ENCODE measurements at regions not wholly inside any gene's neighbourhood (a gene's known extent, or its start where the extent isn't known, plus 50 kb on each side); places are given as distances from the start of the nearest gene placed in this dataset.

DNA sequence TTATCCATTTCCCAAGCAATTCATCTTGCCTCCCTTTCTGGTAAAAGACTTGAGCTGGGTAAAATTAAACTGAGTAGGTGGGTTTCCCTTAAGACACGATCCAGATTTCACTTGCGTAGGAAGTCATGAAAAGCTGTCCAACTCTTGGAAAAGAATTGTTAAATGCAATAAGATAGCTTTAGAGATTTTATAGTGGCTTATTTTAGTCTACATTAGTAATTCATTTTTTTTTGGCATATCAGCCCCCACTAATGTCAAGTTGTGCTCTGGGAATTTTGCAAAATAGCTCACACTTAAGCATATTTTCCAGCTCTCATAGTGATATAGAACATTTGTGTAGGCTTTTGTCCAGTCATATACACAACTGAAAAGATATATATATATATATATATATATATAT is 344.7 kb upstream of the FIGN start:
- no peak for DNase-seq

DNA sequence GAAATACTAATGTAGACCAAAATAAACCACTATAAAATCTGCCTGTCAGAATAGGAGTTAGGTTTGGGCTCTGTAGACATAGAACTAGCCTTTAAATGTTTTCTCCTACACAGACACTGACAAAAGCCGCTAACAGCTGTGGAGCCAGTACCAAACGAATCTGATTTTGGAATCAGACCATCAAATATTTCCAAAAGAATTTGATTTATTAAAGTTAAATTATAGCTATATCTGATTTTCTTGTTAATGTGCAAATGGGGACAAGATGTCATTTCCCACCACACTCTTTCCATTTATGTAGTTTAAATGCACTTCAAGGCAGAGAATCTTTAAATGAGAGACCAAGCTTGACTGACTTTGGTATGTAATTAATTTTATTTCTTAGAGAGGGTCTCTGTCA is 343.4 kb upstream of the FIGN start:
- DNase-seq, result no peak

DNA sequence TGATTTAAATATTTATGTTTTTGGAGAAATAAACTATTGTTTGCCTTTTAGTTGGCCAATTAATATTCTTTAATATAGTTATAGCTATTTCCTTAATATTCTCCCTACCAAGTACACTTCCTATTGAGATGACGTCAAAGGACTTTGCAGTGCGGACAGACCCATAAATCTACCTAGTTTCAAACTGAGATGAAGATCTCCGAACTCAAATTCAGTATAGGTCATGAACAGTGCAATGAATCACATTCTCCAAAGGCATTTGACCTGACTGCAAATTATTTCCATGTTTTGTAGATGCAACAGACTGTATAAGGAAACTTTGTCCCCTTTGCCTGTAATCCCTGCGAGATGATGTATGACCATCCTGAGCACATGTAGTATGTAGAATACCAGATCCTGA is 342.6 kb upstream of the FIGN start:
- DNase-seq, result no peak

DNA sequence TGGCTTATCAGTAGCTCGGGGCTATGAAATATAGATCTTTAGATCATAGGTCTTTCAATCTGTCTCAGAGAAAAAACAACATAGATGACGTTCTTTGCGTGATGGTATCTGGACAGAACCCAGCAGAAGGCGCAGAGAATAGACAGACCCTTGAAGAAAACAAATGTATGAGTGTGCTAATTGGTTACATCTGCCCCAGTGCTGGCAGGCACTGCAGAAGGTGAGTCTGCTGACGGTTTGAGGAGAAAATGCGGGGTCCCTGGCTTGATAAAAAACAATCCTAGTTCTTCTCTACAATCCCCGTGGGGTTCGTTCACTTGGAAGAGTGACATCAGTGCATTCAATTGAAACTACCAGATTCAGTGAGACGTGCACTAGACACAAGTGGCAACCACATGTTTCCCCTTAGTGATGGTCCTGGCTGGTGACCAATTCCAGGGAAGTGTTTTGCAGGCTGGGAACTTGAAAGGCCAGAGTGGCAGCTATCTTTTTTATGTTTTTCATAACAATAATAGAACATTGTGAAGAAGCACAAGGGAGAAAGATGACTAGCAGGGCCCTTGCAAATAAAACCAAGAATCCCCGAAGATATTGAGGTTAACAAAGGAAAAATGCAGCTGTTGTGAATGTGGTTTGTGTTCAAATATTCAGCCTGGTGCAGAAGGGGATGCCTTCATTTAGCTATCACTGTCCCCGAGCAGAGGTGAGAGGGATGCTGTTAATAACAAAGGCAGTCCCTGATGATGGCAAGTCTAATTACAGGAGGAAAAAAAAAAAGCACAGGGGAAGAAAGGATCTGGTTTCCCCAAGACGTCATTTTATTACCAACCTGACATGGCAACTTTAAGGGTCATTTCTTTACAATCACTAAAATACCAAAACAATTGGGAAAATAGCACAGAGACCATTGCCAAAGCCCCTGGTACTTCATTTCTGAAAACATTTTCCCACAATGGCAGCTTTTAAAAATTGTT is 337.6 kb upstream of the FIGN start:
- peak; percentile 59 to 76 for DNase-seq

DNA sequence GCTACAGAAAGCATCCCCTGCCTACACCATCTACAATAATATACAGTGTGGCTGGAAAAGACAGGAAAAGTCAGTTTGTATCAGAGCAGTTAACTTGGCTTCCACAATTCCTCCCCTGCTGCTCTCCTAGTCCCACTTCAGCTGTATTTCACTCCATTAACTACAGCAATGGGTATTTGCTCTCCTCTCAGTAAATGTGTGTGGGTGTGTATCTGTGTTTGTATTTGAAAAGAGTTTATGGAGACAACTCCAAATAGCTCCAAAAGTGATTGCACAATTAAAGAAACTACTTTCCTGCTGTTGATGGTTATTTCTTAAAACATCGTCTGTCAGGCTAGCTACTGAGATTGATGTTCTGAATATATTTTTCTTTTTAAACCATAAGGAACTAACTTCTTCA is 333.7 kb upstream of the FIGN start:
- no peak for DNase-seq

DNA sequence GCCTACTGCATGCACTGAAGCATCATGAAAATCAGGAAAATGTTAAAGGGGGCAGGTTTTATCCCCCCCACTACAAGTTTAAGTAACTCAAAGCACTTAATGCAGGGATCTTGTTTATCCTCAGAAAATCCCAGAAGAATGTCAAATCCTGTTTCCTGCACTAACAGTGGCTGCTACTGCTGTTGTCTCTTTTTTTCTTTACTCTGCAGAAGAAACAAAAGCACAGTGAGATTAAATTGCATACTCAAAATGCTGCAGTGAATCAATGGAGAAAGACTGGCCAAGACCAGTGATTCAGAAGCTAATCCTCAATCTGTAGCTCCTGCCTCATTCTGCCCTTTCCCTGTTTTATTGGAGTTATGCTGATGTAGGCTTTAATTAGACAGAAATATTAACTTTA is 332.3 kb upstream of the FIGN start:
- no peak for DNase-seq

DNA sequence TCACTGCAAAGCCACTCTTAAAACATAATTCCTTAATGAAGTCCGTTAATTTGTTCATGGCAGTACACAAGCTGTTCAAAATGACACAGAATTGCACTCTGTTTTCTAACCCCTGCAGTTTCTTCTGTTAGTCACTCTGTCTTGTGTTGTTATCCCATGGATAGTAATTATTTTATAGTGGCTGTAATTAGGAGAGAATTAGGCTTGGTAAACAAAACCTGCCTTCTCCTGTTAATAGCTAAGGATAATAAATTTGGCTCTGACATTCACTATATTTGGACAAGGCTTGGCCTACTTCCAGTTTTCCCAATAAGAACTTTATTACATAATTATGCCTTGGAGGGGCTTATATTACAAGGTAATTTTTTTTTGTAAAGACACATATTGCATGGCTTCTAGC is 330.3 kb upstream of the FIGN start:
- peak; percentile 47 to 84 for DNase-seq

DNA sequence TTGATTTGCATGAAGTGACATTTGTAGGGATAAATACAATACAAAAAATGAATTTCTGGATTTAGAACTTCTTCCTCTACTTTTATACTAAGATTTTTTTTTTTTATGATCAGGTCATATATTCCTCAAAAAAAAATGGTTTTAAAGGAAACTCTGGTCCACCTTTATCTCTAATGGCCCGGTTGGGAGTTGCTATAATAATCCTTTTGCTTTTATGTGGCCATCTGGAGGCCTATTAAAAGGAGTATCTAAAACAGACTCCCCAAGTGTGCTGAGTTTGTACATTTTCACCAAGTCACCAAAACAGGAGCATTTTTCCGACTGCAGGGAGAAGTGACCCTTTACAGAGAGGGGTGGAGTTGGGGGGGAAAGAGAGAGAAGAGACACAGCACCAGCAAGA is 329.2 kb upstream of the FIGN start:
- DNase-seq, result no peak

DNA sequence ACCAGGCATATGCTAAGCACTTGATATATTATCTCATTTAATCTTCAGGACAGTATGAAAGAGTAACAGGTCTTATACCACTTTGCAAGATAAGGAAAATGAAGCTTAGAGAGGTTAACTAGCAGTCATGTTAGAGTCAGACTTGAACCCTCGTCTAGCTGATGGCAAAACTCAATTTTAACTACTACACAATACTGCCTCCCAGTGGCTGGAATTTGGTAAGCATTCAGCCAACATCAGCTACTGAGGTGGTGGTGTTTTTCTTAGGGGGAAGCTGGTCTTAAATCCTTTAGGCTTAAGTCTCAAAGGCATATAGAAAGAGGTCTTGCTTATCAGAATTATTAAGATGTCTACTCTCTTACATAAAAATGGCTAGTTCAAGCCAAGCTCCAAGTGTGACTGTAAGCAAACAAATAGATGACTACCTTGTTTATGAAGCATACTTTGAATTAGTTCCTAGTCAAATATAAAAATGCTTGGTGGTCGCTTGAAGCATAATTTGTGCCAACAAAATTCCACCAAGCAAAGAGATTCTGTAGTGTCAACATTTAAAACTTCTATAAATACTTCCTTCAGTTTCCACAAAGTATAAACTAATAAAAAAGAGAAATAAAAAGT is 325.4 kb upstream of the FIGN start:
- peak in 1 of 2 experiments; percentile 67 for DNase-seq

DNA sequence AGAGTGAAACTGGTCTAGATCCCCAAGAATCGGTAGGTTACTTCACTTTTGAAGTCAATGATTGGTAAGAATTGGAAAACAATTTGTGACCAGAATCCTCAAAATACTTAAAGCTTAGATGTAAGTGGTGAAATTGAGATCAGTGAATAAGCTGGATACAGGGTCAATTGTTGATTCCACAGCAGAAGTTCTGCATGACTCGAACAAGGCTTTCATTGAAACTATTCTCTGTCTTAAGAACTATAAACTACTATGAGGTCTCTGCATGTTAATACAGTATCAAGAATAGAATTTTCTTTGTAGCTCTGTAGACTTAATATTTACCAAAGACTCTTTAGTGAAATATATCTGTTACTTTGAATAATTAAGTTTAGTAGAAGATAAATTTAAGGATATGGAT is 324.2 kb upstream of the FIGN start:
- DNase-seq, result no peak

DNA sequence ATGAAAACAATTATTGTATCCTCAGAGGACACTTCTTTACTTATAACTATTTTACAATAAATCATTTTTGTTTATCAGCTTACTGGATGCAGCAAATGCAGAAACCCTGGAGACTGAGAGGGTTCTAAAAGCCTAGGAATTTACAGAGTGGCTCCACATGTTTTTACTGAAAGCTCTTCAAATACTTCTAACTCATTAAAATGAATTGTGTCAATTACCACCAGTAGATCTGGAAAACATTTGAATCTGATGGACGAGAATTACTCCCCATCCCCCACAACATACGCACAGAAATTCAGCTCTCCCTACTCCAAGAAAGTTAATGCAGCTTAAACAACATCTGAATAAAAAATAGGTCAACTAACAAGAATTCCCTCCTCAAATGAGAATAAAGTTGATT is 319.8 kb upstream of the FIGN start:
- DNase-seq, result no peak

DNA sequence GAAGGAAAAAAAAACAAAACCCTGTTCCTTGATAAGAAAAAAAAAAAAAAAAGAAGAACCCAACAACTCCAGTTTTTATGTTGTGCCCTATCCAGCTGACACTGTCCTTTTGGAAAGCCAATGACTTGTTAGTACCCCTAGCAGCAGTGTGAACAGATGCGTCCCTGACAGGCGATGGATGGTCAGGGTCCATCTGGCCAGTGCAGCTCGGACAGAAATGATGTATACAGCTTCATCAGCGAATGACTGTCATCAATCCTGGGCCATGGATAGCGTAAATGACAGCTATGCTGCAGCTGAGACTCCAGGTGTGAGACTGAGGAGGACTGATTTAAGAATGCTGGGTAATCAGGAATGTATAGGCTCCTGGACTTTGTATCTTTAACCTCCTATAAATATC is 318.8 kb upstream of the FIGN start:
- DNase-seq, result no peak

DNA sequence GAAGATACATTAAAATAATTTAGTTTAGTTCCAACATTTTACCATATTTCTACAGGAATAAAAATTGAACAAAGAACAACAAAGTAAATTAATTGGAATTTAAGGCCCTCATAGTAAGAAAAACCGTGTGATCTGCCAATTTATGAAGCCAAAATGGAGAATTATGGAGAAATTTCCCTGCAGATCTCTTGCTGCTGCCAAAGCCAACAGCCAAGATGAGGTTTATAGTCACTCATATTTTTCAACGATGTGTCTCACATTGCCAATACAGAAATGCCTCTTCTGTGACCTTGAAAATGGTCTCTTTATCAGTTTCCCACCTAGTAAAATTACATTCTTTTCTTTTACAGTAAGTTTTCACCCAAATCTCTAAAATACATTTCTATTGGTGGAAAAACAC is 317.2 kb upstream of the FIGN start:
- peak; percentile 21 to 51 for DNase-seq

DNA sequence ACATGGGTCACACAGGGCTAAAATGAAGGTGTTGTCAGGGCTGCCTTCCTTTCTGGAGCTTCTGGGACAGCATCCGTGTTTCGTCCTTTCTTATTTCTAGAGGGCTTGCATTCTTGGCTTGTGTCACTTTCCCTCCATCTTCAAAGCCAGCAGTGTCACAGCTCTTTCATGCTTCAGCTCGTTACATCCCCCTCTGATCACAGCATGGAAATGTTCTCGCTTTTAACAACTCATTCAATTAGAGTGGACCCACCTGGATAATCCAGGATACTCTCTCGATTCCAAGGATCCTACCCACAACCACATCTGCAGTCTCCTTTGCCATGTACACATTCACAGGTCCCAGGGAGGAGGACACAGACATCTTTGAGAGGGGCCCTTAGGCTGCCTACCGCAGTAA is 316.2 kb upstream of the FIGN start:
- DNase-seq, result no peak

DNA sequence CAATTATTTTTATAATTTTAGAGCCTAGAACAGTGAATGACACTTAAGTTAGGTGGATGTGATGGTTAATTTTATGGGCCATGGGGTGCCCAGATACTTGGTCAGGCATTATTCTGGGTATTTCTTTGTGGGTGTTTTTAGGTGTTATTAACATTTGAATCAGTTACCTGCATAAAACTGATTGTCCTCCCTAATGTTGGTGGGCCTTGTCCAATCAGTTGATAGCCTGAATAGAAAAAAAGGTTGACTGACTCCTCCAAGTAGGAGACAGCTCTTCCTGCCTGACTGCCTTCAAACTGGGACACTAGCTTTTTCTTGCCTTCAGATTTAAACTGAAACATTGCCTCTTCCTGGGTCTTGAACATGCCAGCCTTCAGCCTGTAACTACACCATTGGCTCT is 312.9 kb upstream of the FIGN start:
- DNase-seq, result no peak

DNA sequence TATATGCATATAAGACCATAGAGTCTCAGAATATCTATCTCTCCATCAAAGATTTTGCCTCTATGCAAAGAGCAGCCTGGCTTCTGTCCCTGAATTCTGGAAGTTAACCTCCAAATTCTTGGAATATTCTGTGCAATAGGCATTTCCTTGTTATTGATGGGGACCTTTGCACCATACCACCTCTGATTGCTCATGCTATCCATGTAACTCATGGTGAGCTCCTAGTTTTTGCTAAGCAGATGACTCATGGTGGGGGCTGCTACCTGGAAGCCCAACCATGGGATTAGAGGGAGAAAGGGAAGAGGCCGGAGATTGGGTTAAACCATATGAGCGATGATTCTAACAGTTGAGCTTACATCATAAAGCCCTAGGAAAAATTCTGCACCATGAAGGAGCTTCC is 310.2 kb upstream of the FIGN start:
- DNase-seq, result no peak

DNA sequence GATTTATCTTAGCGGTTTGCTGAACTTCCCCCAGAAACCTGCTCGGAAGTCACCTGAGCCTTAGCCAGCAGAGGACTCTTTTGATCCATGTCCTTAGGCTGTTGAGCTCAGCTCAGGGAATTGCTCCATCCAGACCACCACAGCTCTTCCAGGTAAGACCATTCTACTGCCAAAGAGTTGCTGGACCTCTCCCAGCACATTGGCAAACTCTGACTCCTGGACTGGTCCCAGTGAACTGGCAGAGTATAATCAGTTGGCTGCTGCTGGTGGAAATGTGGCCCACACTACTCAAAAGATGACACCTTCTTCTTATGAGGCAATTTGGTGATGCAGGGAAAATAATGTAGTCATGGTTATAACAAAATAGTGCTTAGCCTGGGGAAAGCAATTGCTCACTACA is 308.8 kb upstream of the FIGN start:
- peak; percentile 89 to 91 for DNase-seq

DNA sequence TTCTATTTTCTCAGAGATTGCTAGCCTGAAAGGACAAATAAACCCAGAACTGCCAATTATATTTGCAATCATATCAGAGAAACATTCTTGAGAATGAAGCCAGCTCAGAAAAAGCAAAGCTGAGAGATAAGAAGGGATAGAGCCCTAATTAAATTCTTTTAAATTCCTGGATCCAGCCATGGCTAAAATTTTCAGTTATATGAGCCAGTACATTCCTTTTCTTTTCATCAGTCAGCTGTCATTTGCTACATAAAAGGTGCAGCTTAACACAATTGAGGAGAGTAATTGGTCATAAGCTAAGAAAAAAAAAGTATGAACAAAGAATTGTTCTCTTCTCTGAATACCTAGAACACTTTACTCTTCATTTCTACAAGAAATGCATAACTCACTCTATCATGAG is 303.5 kb upstream of the FIGN start:
- DNase-seq, result no peak

DNA sequence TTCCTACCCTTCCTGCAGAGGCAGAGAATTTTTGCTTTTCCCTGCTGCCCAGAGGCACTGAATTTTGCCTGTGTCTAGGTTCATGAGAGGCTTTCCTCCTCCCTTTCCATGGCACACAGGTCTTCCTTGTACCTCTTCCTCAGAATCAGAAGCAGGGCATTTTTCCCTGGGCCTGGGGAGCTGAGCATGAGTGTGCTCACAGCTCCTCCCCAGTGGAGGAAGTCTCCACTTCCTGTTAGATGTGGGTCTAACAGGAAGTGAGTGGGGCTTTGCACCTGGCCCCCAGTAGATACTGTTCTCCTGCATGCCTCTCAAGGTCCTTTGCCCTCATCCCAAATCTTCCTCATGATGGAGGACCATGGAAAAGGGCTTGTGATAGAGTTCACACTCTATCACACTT is 297.2 kb upstream of the FIGN start:
- DNase-seq, result no peak

DNA sequence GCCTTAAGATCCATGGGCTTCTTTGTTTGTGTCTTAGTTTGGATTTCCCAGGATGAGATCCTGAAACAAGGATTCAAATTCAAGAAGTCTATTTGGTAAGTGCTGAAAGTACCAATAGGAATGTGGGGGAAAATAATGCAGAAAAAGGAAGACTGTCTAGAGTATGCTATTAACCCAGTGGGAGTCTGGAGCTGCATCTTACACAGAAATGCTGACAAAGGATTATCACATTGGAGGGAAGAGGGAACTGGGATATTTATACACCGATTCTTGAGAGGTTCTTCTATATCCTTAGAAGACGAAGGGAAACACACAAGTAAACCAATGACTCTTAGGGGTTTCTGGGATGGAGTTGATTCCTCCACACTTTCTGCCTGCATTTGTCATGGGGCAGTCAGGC is 294.8 kb upstream of the FIGN start:
- no peak for DNase-seq

DNA sequence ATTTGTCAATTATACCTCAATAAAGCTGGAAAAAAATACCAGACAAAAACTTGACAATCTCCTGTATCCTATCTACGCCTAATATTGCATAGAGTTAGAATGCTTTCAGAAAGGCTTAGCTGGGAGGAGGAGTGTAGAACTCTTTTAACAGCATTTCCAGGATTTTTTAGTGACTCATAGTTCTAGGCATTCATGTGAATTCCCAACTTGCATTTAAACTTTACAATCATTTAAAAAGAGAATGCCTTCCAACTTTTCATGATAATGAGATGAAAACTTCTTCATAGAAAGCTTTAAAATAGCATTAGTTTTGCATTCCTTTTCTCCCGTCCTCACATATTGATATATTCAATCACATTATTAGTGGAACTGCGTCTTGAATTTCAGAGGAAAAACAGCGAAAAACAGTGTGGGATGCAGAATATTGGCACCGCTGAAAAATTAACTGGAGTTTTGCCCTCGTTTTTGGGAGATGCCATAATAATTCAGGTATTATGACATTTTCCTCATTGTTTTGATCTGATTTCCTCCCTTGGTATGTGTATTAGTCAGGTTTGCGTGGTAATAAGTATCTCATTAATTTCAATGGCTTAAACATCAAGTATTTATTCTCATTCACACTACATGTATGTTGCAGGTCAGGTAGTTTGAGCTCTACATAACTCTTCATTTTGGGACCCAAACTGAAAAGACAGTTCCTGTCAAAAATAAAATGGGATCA is 293.2 kb upstream of the FIGN start:
- DNase-seq, result no peak

DNA sequence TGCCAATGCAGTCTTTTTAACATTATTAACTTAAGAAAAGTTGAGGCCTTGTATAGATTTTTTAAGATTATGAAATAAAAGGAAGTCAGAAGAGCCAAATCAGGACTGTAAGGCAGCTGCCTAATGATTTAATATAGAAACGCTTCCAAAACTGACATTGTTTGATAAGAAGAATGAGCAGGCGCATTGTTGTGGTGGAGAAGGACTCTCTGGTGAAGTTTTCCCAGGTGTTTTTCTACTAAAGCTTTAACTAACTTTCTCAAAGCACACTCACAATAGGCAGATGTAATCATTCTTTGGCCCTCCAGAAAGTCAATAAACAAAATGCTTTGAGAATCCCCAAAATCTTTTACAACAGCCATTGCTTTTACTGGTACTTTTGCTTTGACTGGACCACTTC is 288.6 kb upstream of the FIGN start:
- no peak for DNase-seq

DNA sequence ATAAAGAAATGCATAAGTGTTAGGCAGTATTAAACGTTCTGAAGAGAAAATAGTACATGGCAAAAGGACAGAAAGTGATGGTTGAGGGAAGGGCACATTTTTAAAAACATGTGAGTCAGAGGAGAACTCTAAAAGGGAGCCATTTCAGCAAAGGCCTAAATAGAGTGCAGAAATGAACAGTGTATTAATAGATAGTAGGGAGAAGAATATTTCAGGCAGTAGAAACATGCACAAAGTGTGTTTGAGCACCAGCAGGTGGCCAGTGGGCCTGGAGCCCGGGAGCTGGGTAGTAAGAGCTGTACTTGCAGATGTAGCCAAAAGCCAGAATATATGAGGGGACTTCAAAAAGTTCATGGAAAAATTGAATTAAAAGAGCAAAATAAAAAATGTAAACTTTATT is 288.1 kb upstream of the FIGN start:
- peak in 1 of 2 experiments; percentile 51 for DNase-seq

Measured in NCI-H446 (cell line).